Mesenchymal stem cell (in vitro differentiated cells and primary cell): ENCODE measurements at regions not wholly inside any gene's neighbourhood (a gene's known extent, or its start where the extent isn't known, plus 50 kb on each side); places are given as distances from the start of the nearest gene placed in this dataset.
A peak's percentile ranks its signal among the peaks of the same experiment; 100 is the strongest.

Experiments
- DNase-seq: peaks from one replicate; pipeline ENCODE4 v3.0.0-alpha.2; 2013
- H2AFZ ChIP-seq: one replicate; pipeline ENCODE4 v1.6.1; 2013; ENCODE audit warnings: low read depth, mild to moderate bottlenecking, control low read depth, inconsistent platforms, low read length, moderate library complexity
- H2AK5ac ChIP-seq: 2 replicates; pipeline ENCODE4 v1.6.1; 2013; ENCODE audit warnings: low read length, moderate library complexity, mild to moderate bottlenecking, inconsistent platforms; ENCODE audit not compliant: severe bottlenecking
- H2BK120ac ChIP-seq: one replicate; pipeline ENCODE4 v1.6.1; 2013; ENCODE audit warnings: low read depth, mild to moderate bottlenecking, inconsistent platforms, low read length, moderate library complexity
- H2BK12ac ChIP-seq, 2 experiments: one replicate each; pipeline ENCODE4 v1.6.1; 2013; ENCODE audit warnings: inconsistent platforms in 2 of 2, low read length in 2 of 2, mild to moderate bottlenecking in 2 of 2, moderate library complexity in 2 of 2, control low read depth in 1 of 2
- H2BK15ac ChIP-seq: one replicate; pipeline ENCODE4 v1.6.1; 2013; ENCODE audit warnings: mild to moderate bottlenecking, low read depth, inconsistent platforms; ENCODE audit not compliant: poor library complexity, severe bottlenecking
- H2BK5ac ChIP-seq: 2 replicates; pipeline ENCODE4 v1.6.1; 2013; ENCODE audit warnings: low read depth, mild to moderate bottlenecking, low read length, control low read depth, inconsistent platforms; ENCODE audit not compliant: poor library complexity, severe bottlenecking
- H3K14ac ChIP-seq, 2 experiments: one replicate each; pipeline ENCODE4 v1.6.1; 2013; ENCODE audit warnings: inconsistent platforms in 2 of 2, low read length in 2 of 2, control low read depth in 1 of 2, mild to moderate bottlenecking in 1 of 2, moderate library complexity in 1 of 2
- H3K18ac ChIP-seq, 2 experiments: one replicate each; pipeline ENCODE4 v1.6.1; 2013; ENCODE audit warnings: inconsistent platforms in 2 of 2, low read length in 2 of 2, control low read depth in 1 of 2, low read depth in 1 of 2, mild to moderate bottlenecking in 1 of 2
- H3K23ac ChIP-seq, 2 experiments: one replicate each; pipeline ENCODE4 v1.6.1; 2013; ENCODE audit warnings: inconsistent platforms in 2 of 2, low read length in 2 of 2, mild to moderate bottlenecking in 2 of 2, moderate library complexity in 2 of 2, control low read depth in 1 of 2
- H3K27ac ChIP-seq: 2 replicates; pipeline ENCODE4 v1.5.1; 2013; ENCODE audit warnings: mild to moderate bottlenecking, moderate library complexity, low read length, control low read depth, inconsistent platforms; ENCODE audit not compliant: poor library complexity, severe bottlenecking
- H3K27me3 ChIP-seq, 2 experiments: 2 replicates each; pipeline versions ENCODE4 v1.6.1 to v1.7.0; 2013; ENCODE audit warnings: low read length in 2 of 2, mild to moderate bottlenecking in 2 of 2, moderate library complexity in 2 of 2, control low read depth in 1 of 2, inconsistent platforms in 1 of 2; ENCODE audit not compliant: control insufficient read depth in 1 of 2, insufficient read depth in 1 of 2
- H3K36me3 ChIP-seq, 2 experiments: 2 replicates each; pipeline versions ENCODE4 v1.6.1 to v1.7.0; 2013; ENCODE audit warnings: low read length in 2 of 2, control low read depth in 1 of 2, inconsistent platforms in 1 of 2, low read depth in 1 of 2, mild to moderate bottlenecking in 1 of 2; ENCODE audit not compliant: insufficient read depth in 2 of 2, control insufficient read depth in 1 of 2
- H3K4ac ChIP-seq, 2 experiments: one replicate each; pipeline ENCODE4 v1.6.1; 2013; ENCODE audit warnings: inconsistent platforms in 2 of 2, low read length in 2 of 2, mild to moderate bottlenecking in 2 of 2, moderate library complexity in 2 of 2, control low read depth in 1 of 2, low read depth in 1 of 2
- H3K4me1 ChIP-seq: 2 replicates; pipeline ENCODE4 v1.6.1; 2013; ENCODE audit warnings: low read depth, low read length, control low read depth; ENCODE audit not compliant: control insufficient read depth, insufficient read depth
- H3K4me2 ChIP-seq: 2 replicates; pipeline ENCODE4 v1.6.1; 2013; ENCODE audit warnings: low read length, mild to moderate bottlenecking, inconsistent platforms; ENCODE audit not compliant: poor library complexity, severe bottlenecking
- H3K4me3 ChIP-seq, 2 experiments: 2 replicates each; pipeline versions ENCODE4 v1.5.1 to v1.7.0; 2013; ENCODE audit warnings: low read length in 2 of 2, mild to moderate bottlenecking in 2 of 2, control low read depth in 1 of 2, low read depth in 1 of 2; ENCODE audit not compliant: insufficient read depth in 1 of 2
- H3K79me1 ChIP-seq: replicated peaks from 2 replicates; pipeline ENCODE4 v1.6.1; 2013; ENCODE audit warnings: mild to moderate bottlenecking, control low read depth, low read length, inconsistent platforms; ENCODE audit not compliant: poor library complexity, severe bottlenecking
- H3K9ac ChIP-seq: 2 replicates; pipeline ENCODE4 v1.7.0; 2013; ENCODE audit warnings: mild to moderate bottlenecking, low read length, moderate library complexity
- H3K9me3 ChIP-seq: 2 replicates; pipeline ENCODE4 v1.7.0; 2013; ENCODE audit warnings: mild to moderate bottlenecking, low read length; ENCODE audit not compliant: control insufficient read depth
- H4K8ac ChIP-seq: one replicate; pipeline ENCODE4 v1.6.1; 2013; ENCODE audit warnings: inconsistent platforms, mild to moderate bottlenecking, low read length, moderate library complexity
- H4K91ac ChIP-seq: one replicate; pipeline ENCODE4 v1.6.1; 2013; ENCODE audit warnings: mild to moderate bottlenecking, low read length, inconsistent platforms
- WGBS: methylation state at CpG from one replicate; pipeline ENCODE4 v1.1.7; 2013; ENCODE audit warnings: mixed read lengths; 5-methylcytosine and 5-hydroxymethylcytosine counted together

DNA sequence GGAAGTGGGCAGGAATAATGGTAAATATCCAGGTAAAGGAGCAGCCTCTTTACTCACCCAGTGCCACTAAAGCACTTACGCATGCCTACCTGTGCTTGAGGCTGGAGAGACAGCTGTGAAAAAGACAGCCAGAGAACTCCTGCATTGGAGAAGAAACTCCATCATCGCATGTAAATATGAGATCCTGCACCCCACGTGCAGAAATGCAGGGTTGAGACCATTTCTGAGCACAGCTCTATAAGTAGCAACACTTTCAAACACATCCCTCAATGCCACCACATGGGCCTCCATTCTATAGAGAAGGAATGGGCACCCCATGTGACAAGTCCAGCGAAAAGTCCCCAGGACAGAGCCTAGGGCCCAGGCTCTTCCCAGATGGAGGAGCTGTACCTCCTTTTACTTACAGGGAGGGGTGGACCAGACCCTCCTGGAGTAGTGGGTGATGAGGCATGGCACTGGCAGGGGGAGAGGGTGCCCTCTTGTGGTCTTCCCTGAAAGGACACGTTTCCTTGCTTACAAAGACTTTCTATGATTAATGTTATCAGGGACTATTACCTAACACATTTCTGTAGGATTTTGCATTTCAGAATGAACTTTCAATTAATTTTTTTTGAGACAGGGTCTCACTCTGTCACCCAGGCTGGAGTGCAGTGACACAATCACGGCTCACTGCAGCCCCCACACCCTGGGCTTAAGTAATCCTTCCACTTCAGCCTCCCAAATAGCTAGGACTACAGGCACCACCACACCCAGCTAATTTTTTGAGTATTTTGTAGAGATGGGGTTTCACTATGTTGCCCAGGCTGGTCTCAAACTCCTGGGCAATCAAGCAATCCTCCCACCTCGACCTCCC lies 55.3 kb upstream of the IL17B start:
- H3K23ac ChIP-seq, result no peak overlapping the region
- H3K36me3 ChIP-seq, result peaks cover 4 to 20% of the 10 kb centered on the region in 2 experiments
- peak overlapping the region; percentile 73 to 88 for H3K18ac ChIP-seq
- H3K4ac ChIP-seq, result peak overlapping the region; percentile 32 to 54
- WGBS, result 68% methylated on average over 5 of the region's 7 CpGs
- H3K27ac ChIP-seq, result no peak overlapping the region
- peak overlapping the region in 1 of 2 experiments; percentile 69 for H2BK12ac ChIP-seq
- no peak overlapping the region for H2BK5ac ChIP-seq
- peak overlapping the region; percentile 39 for H2AK5ac ChIP-seq
- no peak overlapping the region for H2AFZ ChIP-seq
- no peak overlapping the region for H2BK15ac ChIP-seq
- H3K4me2 ChIP-seq, result no peak overlapping the region
- no peak overlapping the region for H4K91ac ChIP-seq
- no peaks in the 10 kb centered on the region for H3K27me3 ChIP-seq
- H3K4me3 ChIP-seq, result no peak overlapping the region
- DNase-seq, result peak; percentile 92
- no peak overlapping the region for H3K9ac ChIP-seq
- peak overlapping the region; percentile 10 for H4K8ac ChIP-seq
- H3K79me1 ChIP-seq, result no peaks in the 10 kb centered on the region
- no peak overlapping the region for H3K14ac ChIP-seq
- no peak overlapping the region for H2BK120ac ChIP-seq
- no peaks in the 10 kb centered on the region for H3K9me3 ChIP-seq
- peaks cover 12% of the 10 kb centered on the region for H3K4me1 ChIP-seq

DNA sequence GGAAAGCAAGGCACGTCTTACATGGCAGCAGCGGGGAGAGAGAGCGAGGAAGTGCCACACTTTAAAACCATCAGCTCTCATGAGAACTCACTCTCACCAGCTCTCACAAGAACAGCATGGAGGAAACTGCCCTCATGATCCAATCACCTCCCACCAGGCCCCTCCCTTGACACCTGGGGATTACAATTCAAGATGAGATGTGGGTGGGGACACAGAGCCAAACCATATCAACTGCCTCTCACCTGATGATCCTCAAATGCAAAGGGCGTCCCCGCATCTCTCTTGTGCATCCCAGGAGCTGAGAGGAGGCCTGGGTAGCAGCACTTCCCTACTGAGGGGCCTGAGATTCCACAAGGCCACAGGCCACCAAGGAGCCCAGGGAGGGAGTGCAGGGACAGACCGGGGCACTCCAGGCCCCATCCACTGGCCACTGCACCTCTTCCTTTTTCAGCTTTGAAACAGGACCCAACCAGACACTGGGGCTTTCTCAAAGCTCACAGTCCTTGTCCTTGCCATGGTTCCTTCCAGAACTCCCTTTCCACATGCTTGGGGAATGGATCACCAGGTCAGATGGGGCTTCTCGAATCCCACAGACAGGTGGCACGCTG lies 54.5 kb upstream of the IL17B start:
- Histone ChIP-seq H3K9me3 (no peaks in the 10 kb centered on the region), H3K36me3 (peaks cover 8 to 27% of the 10 kb centered on the region in 2 experiments), H3K4me1 (peaks cover 14% of the 10 kb centered on the region), H3K14ac (no peak overlapping the region), H3K4ac (peak overlapping the region; percentile 19 to 54), H3K27ac (no peak overlapping the region), H3K9ac (no peak overlapping the region), H2AFZ (no peak overlapping the region), H3K27me3 (no peaks in the 10 kb centered on the region), H3K18ac (peak overlapping the region; percentile 75 to 88), H2BK5ac (no peak overlapping the region), H3K23ac (no peak overlapping the region), H3K4me2 (no peak overlapping the region), H2AK5ac (no peak overlapping the region), H3K79me1 (no peaks in the 10 kb centered on the region), H2BK15ac (peak overlapping the region; percentile 35), H2BK120ac (no peak overlapping the region), H2BK12ac (peak overlapping the region in 1 of 2 experiments; percentile 69), H4K91ac (peak overlapping the region; percentile 66), H4K8ac (peak overlapping the region; percentile 10), H3K4me3 (no peak overlapping the region)
- 68% methylated on average over 6 of the region's 8 CpGs for WGBS
- DNase-seq, result peak; percentile 86

DNA sequence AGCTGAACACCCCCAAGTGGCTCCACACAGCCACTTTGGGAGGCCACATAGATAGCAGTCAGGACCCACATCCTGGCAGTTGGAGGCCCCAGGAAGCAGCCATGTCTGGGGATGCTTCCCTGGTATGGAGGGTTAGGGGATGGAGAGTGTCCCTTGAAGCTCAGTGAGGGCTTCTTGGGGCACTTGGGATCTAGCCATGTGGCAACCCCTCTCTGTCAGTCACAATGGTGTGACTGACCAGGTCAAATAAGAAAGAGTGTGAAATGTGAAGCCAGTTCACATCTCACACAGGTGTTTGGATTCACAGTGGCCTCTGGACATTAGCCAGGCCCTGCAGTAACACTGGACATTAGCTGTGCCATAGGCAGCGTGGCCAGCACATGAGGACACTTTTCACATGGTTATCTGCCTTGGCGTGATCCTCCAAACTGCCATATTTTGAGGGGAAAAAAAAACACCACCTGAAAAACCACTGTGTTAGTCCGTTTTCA lies 53.9 kb upstream of the IL17B start:
- Histone ChIP-seq H3K4me2 (no peak overlapping the region), H3K4me1 (peaks cover 13% of the 10 kb centered on the region), H2BK12ac (peak overlapping the region in 1 of 2 experiments; percentile 57), H3K36me3 (peaks cover 13 to 29% of the 10 kb centered on the region in 2 experiments), H3K4me3 (no peak overlapping the region), H3K14ac (no peak overlapping the region), H3K9ac (no peak overlapping the region), H4K91ac (peak overlapping the region; percentile 14), H3K4ac (peak overlapping the region in 1 of 2 experiments; percentile 33), H2BK5ac (no peak overlapping the region), H2AFZ (no peak overlapping the region), H2BK120ac (no peak overlapping the region), H4K8ac (peak overlapping the region; percentile 16), H3K23ac (no peak overlapping the region), H3K27me3 (no peaks in the 10 kb centered on the region), H3K9me3 (no peaks in the 10 kb centered on the region), H3K79me1 (no peaks in the 10 kb centered on the region), H2AK5ac (no peak overlapping the region), H3K18ac (peak overlapping the region; percentile 23 to 54), H2BK15ac (no peak overlapping the region), H3K27ac (no peak overlapping the region)
- WGBS, result 83% methylated on average over 1 of the region's 3 CpGs
- peak; percentile 62 for DNase-seq

DNA sequence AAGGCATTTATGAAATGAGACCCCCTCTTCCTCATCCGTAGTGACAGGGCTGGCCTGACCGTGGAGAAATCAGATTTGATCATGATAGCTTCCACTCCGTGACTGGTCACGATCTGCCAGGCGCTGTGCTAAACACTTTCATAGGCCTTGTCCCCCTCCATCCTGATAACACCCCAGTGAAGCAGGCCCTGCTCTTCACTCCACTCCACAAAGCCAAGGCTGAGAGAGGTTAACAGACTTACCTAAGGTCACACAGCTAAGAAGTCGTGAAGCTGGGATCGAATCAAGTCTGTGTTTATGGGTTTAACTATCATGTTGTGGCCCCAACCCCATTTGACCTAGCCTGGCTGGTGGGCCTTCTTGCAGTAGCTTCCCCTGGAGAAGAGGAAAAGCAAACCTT lies 53.3 kb upstream of the IL17B start:
- H2BK15ac ChIP-seq, result no peak overlapping the region
- DNase-seq, result no peak
- peak overlapping the region; percentile 14 for H4K91ac ChIP-seq
- peaks cover 13% of the 10 kb centered on the region for H3K4me1 ChIP-seq
- no peak overlapping the region for H2BK120ac ChIP-seq
- peak overlapping the region; percentile 23 to 41 for H3K18ac ChIP-seq
- no peak overlapping the region for H3K4me2 ChIP-seq
- H3K14ac ChIP-seq, result no peak overlapping the region
- peaks cover 14 to 33% of the 10 kb centered on the region in 2 experiments for H3K36me3 ChIP-seq
- H3K4ac ChIP-seq, result no peak overlapping the region
- peak overlapping the region; percentile 66 for H4K8ac ChIP-seq
- no peak overlapping the region for H3K23ac ChIP-seq
- H2BK5ac ChIP-seq, result no peak overlapping the region
- 94% methylated on average over 7 of the region's 7 CpGs for WGBS
- H2AFZ ChIP-seq, result no peak overlapping the region
- H3K9ac ChIP-seq, result no peak overlapping the region
- no peak overlapping the region for H3K27ac ChIP-seq
- peak overlapping the region; percentile 3 to 28 for H2BK12ac ChIP-seq
- H3K9me3 ChIP-seq, result no peaks in the 10 kb centered on the region
- no peaks in the 10 kb centered on the region for H3K79me1 ChIP-seq
- H3K4me3 ChIP-seq, result no peak overlapping the region
- no peak overlapping the region for H2AK5ac ChIP-seq
- H3K27me3 ChIP-seq, result no peaks in the 10 kb centered on the region
